Astrocyte (in vitro differentiated cells and primary cell): ENCODE measurements at regions not wholly inside any gene's neighbourhood (a gene's known extent, or its start where the extent isn't known, plus 50 kb on each side); places are given as distances from the start of the nearest gene placed in this dataset.
A peak's percentile ranks its signal among the peaks of the same experiment; 100 is the strongest.

Source experiments
- DNase-seq: peaks from one replicate; pipeline ENCODE4 v3.0.0-alpha.2; 2010; ENCODE audit warnings: low read depth
- FAIRE-seq: peaks from 2 replicates; lab custom pipeline; 2011; peaks lifted over from hg19 to GRCh38; lab: Jason Lieb, UNC
- H2AFZ ChIP-seq: 2 replicates; pipeline ENCODE4 v1.6.0; 2012; ENCODE audit warnings: low read depth, low read length, inconsistent platforms
- H3K27ac ChIP-seq: 2 replicates; pipeline ENCODE4 v1.5.1; 2011; ENCODE audit warnings: low read depth, low read length, inconsistent platforms
- H3K27me3 ChIP-seq: 2 replicates; pipeline ENCODE4 v1.6.0; 2011; ENCODE audit warnings: low read length, inconsistent platforms; ENCODE audit not compliant: insufficient read depth
- H3K36me3 ChIP-seq: 2 replicates; pipeline ENCODE4 v1.5.1; 2011; ENCODE audit warnings: low read length, inconsistent platforms; ENCODE audit not compliant: insufficient read depth
- H3K4me1 ChIP-seq: 2 replicates; pipeline ENCODE4 v1.5.1; 2011; ENCODE audit warnings: low read length, inconsistent platforms; ENCODE audit not compliant: insufficient read depth
- H3K4me2 ChIP-seq: 2 replicates; pipeline ENCODE4 v1.6.0; 2012; ENCODE audit warnings: low read length, inconsistent platforms
- H3K4me3 ChIP-seq: 2 replicates; pipeline ENCODE4 v1.5.1; 2011; ENCODE audit warnings: low read depth, mild to moderate bottlenecking, low read length, inconsistent platforms; ENCODE audit not compliant: insufficient read depth
- H3K79me2 ChIP-seq: 2 replicates; pipeline ENCODE4 v1.6.0; 2012; ENCODE audit warnings: mild to moderate bottlenecking, low read length, inconsistent platforms; ENCODE audit not compliant: insufficient read depth
- H3K9ac ChIP-seq: 2 replicates; pipeline ENCODE4 v1.6.0; 2012; ENCODE audit warnings: mild to moderate bottlenecking, low read length, inconsistent platforms
- H3K9me3 ChIP-seq: 2 replicates; pipeline ENCODE4 v1.5.1; 2012; ENCODE audit warnings: low read depth, mild to moderate bottlenecking, low read length, inconsistent platforms; ENCODE audit not compliant: insufficient read depth
- H4K20me1 ChIP-seq: 2 replicates; pipeline ENCODE4 v1.6.0; 2012; ENCODE audit warnings: low read length, inconsistent platforms; ENCODE audit not compliant: insufficient read depth
- H3K27ac Mint-ChIP-seq: one replicate; pipeline ENCODE4 v1.8.0; 2021; ENCODE audit warnings: mild to moderate bottlenecking, mixed read lengths; ENCODE audit not compliant: unreplicated experiment
- H3K27me3 Mint-ChIP-seq: one replicate; pipeline ENCODE4 v1.8.0; 2021; ENCODE audit warnings: low read depth, mixed read lengths; ENCODE audit not compliant: unreplicated experiment
- H3K36me3 Mint-ChIP-seq: one replicate; pipeline ENCODE4 v1.8.0; 2021; ENCODE audit warnings: low read depth, mixed read lengths; ENCODE audit not compliant: unreplicated experiment
- H3K4me1 Mint-ChIP-seq: one replicate; pipeline ENCODE4 v1.8.0; 2021; ENCODE audit warnings: low read depth, mixed read lengths; ENCODE audit not compliant: unreplicated experiment
- H3K4me3 Mint-ChIP-seq: one replicate; pipeline ENCODE4 v1.8.0; 2021; ENCODE audit warnings: mild to moderate bottlenecking, moderate library complexity, mixed read lengths; ENCODE audit not compliant: unreplicated experiment
- H3K9me3 Mint-ChIP-seq: one replicate; pipeline ENCODE4 v1.8.0; 2021; ENCODE audit warnings: mild to moderate bottlenecking, mixed read lengths; ENCODE audit not compliant: unreplicated experiment
- EZH2 ChIP-seq: IDR thresholded peaks from 2 replicates; pipeline ENCODE4 v1.6.1; 2012; ENCODE audit warnings: mild to moderate bottlenecking, low read length, inconsistent platforms; ENCODE audit not compliant: insufficient read depth
- TF ChIP-seq, protein P1 (sequence below): IDR thresholded peaks from 2 replicates; pipeline ENCODE4 v1.5.1; 2011; ENCODE audit warnings: low read depth, mild to moderate bottlenecking, inconsistent platforms, low read length, moderate library complexity; ENCODE audit not compliant: insufficient read depth

DNA sequence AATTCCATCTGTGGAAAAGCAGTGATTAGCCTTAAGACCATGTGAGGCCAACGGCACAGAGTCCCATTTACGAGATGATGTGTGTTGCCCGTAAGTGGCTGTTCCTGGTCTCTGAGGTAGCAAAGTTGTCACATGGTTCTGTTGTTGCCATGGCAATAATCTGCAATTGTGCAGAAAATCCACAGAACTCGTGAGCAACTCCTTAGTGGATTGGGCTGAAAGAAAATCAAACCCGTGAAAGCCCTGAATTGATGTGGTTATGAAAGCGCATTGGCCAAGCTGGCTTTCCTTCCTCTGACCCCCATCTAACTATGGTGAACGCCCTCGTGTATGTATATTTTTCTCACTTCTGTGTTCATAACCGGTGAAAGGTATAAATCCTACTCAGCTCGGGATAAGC lies 614.7 kb downstream of the EBF1 start:
- H3K4me3 Mint-ChIP-seq = no peak overlapping the region
- Histone ChIP-seq H3K9me3 (no peaks in the 10 kb centered on the region), H3K27ac (no peak overlapping the region), H3K4me1 (no peaks in the 10 kb centered on the region), H3K4me2 (no peak overlapping the region), H3K9ac (no peak overlapping the region), H3K79me2 (no peaks in the 10 kb centered on the region), H2AFZ (no peak overlapping the region), H3K27me3 (no peaks in the 10 kb centered on the region), H3K4me3 (no peak overlapping the region), H4K20me1 (no peaks in the 10 kb centered on the region), H3K36me3 (no peaks in the 10 kb centered on the region)
- H3K27ac Mint-ChIP-seq = no peak overlapping the region
- H3K27me3 Mint-ChIP-seq = no peaks in the 10 kb centered on the region
- no peak for DNase-seq
- peaks cover 19% of the 10 kb centered on the region for H3K4me1 Mint-ChIP-seq
- TF ChIP-seq, protein P1, sequence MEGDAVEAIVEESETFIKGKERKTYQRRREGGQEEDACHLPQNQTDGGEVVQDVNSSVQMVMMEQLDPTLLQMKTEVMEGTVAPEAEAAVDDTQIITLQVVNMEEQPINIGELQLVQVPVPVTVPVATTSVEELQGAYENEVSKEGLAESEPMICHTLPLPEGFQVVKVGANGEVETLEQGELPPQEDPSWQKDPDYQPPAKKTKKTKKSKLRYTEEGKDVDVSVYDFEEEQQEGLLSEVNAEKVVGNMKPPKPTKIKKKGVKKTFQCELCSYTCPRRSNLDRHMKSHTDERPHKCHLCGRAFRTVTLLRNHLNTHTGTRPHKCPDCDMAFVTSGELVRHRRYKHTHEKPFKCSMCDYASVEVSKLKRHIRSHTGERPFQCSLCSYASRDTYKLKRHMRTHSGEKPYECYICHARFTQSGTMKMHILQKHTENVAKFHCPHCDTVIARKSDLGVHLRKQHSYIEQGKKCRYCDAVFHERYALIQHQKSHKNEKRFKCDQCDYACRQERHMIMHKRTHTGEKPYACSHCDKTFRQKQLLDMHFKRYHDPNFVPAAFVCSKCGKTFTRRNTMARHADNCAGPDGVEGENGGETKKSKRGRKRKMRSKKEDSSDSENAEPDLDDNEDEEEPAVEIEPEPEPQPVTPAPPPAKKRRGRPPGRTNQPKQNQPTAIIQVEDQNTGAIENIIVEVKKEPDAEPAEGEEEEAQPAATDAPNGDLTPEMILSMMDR = no peak
- no peak for TF ChIP-seq EZH2
- peak; percentile 9 for FAIRE-seq
- H3K36me3 Mint-ChIP-seq = no peaks in the 10 kb centered on the region
- no peaks in the 10 kb centered on the region for H3K9me3 Mint-ChIP-seq

DNA sequence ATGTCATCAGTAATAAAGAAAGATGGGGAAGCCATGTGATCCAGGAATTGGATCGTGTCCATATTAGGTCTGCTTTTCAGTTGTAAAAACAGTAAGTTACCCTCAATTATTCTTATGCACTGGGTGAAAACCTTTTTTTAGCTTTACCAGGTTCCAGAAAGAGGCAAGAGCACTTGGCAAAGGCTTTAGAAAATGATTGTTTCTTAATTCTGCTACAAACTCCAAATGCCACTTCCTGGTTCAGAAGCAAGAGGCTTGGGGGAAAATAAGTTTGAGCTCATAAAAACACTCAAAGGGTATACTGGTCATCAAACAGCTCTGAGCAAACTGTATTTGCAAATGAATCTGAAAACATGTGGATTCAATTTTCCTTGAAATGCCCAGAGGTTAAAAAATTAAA lies 615.6 kb downstream of the EBF1 start:
- H3K4me2 ChIP-seq = no peak overlapping the region

DNA sequence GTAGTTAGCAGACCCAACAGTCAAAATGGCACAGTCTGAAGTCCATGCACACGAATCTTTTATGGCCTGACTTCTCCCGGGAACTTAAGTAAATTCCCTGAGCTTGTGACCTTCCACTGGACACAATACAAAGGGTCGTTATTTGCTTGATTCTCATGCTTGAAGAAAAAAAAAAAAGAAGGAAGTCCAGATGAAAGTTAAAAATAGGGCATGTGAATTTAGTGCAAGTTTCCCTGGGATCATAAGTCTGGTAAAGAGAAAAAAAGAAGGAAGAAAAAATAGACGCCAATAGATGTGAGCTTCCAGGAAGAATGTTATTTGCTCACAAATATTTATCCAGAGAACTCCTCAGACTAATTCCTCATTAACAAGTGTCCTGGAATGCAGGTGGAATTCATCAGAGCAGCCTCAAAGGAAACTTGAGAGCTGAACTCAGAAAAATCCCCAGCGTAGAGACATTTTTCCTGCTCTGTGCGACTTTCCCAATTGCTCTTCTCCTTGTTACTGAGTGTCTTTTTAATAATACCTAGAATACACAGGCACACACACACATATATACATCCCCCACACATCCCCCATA lies 616.3 kb downstream of the EBF1 start:
- no peaks in the 10 kb centered on the region for H3K79me2 ChIP-seq
- Mint-ChIP-seq H3K4me3 (no peak overlapping the region), H3K27ac (no peak overlapping the region), H3K9me3 (no peaks in the 10 kb centered on the region), H3K27me3 (peaks cover 8% of the 10 kb centered on the region), H3K4me1 (peaks cover 19% of the 10 kb centered on the region), H3K36me3 (no peaks in the 10 kb centered on the region)
- H3K9ac ChIP-seq = no peak overlapping the region
- TF ChIP-seq, protein P1 = no peak
- TF ChIP-seq EZH2 = no peak
- H3K4me3 ChIP-seq = no peak overlapping the region
- no peak for DNase-seq
- H4K20me1 ChIP-seq = no peaks in the 10 kb centered on the region
- H2AFZ ChIP-seq = no peak overlapping the region
- no peaks in the 10 kb centered on the region for H3K4me1 ChIP-seq
- no peak for FAIRE-seq
- H3K9me3 ChIP-seq = no peaks in the 10 kb centered on the region
- H3K4me2 ChIP-seq = no peak overlapping the region
- H3K27ac ChIP-seq = no peak overlapping the region
- no peaks in the 10 kb centered on the region for H3K36me3 ChIP-seq
- H3K27me3 ChIP-seq = no peaks in the 10 kb centered on the region

More for the DNA sequence above, 615.6 kb downstream of the EBF1 start:
- no peak overlapping the region for H3K27ac Mint-ChIP-seq
- H3K27me3 Mint-ChIP-seq = peaks cover 4% of the 10 kb centered on the region
- FAIRE-seq = no peak
- H3K36me3 Mint-ChIP-seq = no peaks in the 10 kb centered on the region
- Histone ChIP-seq H3K4me1 (no peaks in the 10 kb centered on the region), H3K4me3 (no peak overlapping the region), H3K9me3 (no peaks in the 10 kb centered on the region), H3K9ac (no peak overlapping the region), H3K36me3 (no peaks in the 10 kb centered on the region), H3K79me2 (no peaks in the 10 kb centered on the region), H3K27ac (no peak overlapping the region), H3K27me3 (no peaks in the 10 kb centered on the region), H2AFZ (no peak overlapping the region), H4K20me1 (no peaks in the 10 kb centered on the region)
- DNase-seq = no peak
- no peak for TF ChIP-seq EZH2
- TF ChIP-seq, protein P1 = no peak
- no peaks in the 10 kb centered on the region for H3K9me3 Mint-ChIP-seq
- peaks cover 19% of the 10 kb centered on the region for H3K4me1 Mint-ChIP-seq
- no peak overlapping the region for H3K4me3 Mint-ChIP-seq
